Heart left ventricle (tissue), 16 donors: ENCODE measurements at regions not wholly inside any gene's neighbourhood (a gene's known extent, or its start where the extent isn't known, plus 50 kb on each side); places are given as distances from the start of the nearest gene placed in this dataset.

Experiments used
- ATAC-seq, 4 donors: fragments of 200-7000 bp; cut with Tn5 transposase; one replicate each; pipeline ENCODE4 v1.9.1; 2020 to 2022; ENCODE audit warnings: moderate library complexity in 4 of 4, mild to moderate bottlenecking in 3 of 4, moderate number of reproducible peaks in 1 of 4
- DNase-seq, 5 donors: peaks; one replicate each; pipeline ENCODE4 v3.0.0-alpha.2; 2020
- H3K27ac ChIP-seq, 12 donors: fragments of 200-600 bp; sonication (generic) in 4 of 12; one replicate each; pipeline versions ENCODE4 v1.5.0 to v1.8.0; 2016 to 2022; ENCODE audit warnings: mild to moderate bottlenecking in 2 of 12
- H3K27me3 ChIP-seq, 9 donors: fragments of 200-600 bp; sonication (generic) in 2 of 9; one replicate each; pipeline versions ENCODE4 v1.5.1 to v1.8.0; 2016 to 2022; ENCODE audit warnings: mild to moderate bottlenecking in 3 of 9
- H3K36me3 ChIP-seq, 9 donors: fragments of 200-600 bp; sonication (generic) in 2 of 9; one replicate each; pipeline versions ENCODE4 v1.5.0 to v1.8.0; 2018 to 2022; ENCODE audit warnings: mild to moderate bottlenecking in 2 of 9
- H3K4me1 ChIP-seq, 12 donors: fragments of 200-600 bp; sonication (generic) in 4 of 12; one replicate each; pipeline versions ENCODE4 v1.5.0 to v1.8.0; 2016 to 2022; ENCODE audit warnings: mild to moderate bottlenecking in 3 of 12
- H3K4me3 ChIP-seq, 12 donors: fragments of 200-600 bp; sonication (generic) in 4 of 12; one replicate each; pipeline versions ENCODE4 v1.5.0 to v1.8.0; 2017 to 2022; ENCODE audit warnings: mild to moderate bottlenecking in 9 of 12, moderate library complexity in 4 of 12
- H3K9me3 ChIP-seq, 12 donors: fragments of 200-600 bp; sonication (generic) in 4 of 12; one replicate each; pipeline versions ENCODE4 v1.5.0 to v1.8.0; 2016 to 2022; ENCODE audit warnings: mild to moderate bottlenecking in 1 of 12
- POLR2A ChIP-seq, 2 donors: fragments of 450-650 bp; IDR thresholded peaks; one replicate each; pipeline ENCODE4 v1.6.1; 2017; ENCODE audit warnings: antibody characterized with exemption in 2 of 2, mild to moderate bottlenecking in 2 of 2, moderate library complexity in 2 of 2
- WGBS, 4 donors: extraction: QIAGEN DNeasy Blood & Tissue Kit in 2 of 4; methylation state at CpG; one replicate each; pipeline versions ENCODE4 v1.1.5 to v1.1.7; 2013 to 2018; 5-methylcytosine and 5-hydroxymethylcytosine counted together
- intact Hi-C, 10 donors: fragments of 100-400 bp; cut with DNase I; formaldehyde crosslinking; loops; one replicate each; pipeline versions ENCODE4 v1.11.1 to v1.14.2; 2022
- TF ChIP-seq, protein P1 (sequence below), 12 donors: fragments of 200-600 bp; sonication (generic) in 4 of 12; IDR thresholded peaks; one replicate each; pipeline versions ENCODE4 v1.5.0 to v1.8.0; 2018 to 2022; ENCODE audit warnings: antibody characterized with exemption in 12 of 12, mild to moderate bottlenecking in 5 of 12
- donor health status: ischemic (EF 13 %, LVEDD 7.1; RV severe dilation, severe dysfunction).
- donor health status: healthy with polysubstance abuse.
- donor health status: DM: no; HTN: yes; CAD: no.
- donor health status: DM: no; HTN: no; CAD: no.
- donor health status: ischemic (EF 25% LVEDD 6.9; RV normal size, moderate dysfunction).
- donor health status: ischemic (EF 25% LVEDD 5.7; RV mildly dilated, moderate dysfunction).
- donor health status: healthy.
- donor health status: DM: yes; HTN: yes; CAD: no.
- donor health status: ischemic (EF 35%, LVEDD 5.7; RV mildly dilated, moderate dysfunction).
- donor health status: nonischemic (EF 11% LVEDD 7.7; RV severe dilation, severe dysfunction).
- donor health status: DM: yes; HTN: yes; CAD: no.
- donor health status: PGD.
- donor health status: ischemic (EF 29% LVEDD 5.4; RV normal size, mild dysfunction).
- donor health status: nonischemic (EF 23%, LVEDD 6.1; RV moderate dilation, normal function).

DNA sequence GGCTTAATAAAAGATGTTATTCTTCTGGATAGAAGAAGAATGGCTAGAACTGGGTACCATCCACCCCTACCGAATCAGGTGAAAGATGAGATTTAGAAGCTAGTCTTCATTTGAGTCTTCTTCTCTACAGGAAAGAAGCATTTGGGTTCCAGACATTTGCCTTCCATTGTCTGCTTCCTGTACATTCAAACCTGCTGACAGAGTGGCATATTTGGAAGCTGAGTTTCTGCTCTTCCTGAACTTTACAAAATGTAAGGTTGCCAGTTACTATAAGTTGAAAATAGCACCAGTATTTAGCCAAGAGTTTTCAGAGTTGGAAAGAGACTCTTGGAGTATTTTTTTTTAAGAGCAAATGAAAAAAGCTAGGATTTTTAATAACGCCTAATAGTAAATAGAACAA lies 525.4 kb upstream of the TLE4 start:
- ATAC-seq (no peak), DNase-seq (no peak)
- no peaks in the 10 kb centered on the region for H3K36me3 ChIP-seq
- H3K4me1 ChIP-seq, result no peaks in the 10 kb centered on the region
- H3K27ac ChIP-seq, result no peak overlapping the region
- no peaks in the 10 kb centered on the region for H3K27me3 ChIP-seq
- 86 to 94% (median 89%) methylated on average over 2 of the region's 2 CpGs for WGBS, 4 donors
- intact Hi-C loops, result no loop called here
- TF ChIP-seq, protein P1, sequence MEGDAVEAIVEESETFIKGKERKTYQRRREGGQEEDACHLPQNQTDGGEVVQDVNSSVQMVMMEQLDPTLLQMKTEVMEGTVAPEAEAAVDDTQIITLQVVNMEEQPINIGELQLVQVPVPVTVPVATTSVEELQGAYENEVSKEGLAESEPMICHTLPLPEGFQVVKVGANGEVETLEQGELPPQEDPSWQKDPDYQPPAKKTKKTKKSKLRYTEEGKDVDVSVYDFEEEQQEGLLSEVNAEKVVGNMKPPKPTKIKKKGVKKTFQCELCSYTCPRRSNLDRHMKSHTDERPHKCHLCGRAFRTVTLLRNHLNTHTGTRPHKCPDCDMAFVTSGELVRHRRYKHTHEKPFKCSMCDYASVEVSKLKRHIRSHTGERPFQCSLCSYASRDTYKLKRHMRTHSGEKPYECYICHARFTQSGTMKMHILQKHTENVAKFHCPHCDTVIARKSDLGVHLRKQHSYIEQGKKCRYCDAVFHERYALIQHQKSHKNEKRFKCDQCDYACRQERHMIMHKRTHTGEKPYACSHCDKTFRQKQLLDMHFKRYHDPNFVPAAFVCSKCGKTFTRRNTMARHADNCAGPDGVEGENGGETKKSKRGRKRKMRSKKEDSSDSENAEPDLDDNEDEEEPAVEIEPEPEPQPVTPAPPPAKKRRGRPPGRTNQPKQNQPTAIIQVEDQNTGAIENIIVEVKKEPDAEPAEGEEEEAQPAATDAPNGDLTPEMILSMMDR (IDR thresholded peaks at IDR 0.05), result no peak
- TF ChIP-seq POLR2A (IDR thresholded peaks at IDR 0.05), result no peak
- H3K9me3 ChIP-seq, result no peaks in the 10 kb centered on the region
- no peak overlapping the region for H3K4me3 ChIP-seq

DNA sequence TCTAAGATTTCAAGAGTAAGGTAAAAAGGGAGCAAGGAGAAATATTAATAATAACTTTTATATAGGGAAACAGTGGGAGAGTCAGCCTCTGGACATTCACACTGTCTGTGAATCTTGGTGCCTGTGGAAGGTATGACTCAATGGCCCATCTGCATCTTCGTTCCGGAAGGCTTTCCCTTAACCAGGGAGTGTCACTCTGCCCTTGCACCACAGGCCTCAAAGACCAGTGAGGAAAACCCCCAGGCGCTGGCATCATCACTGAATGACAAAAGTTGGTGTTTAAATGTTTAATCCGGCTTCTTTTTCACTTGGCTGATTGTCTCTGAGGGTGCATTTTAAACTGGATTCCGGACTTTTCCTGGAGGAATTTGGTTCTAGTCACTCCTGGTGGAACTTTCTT lies 522.4 kb upstream of the TLE4 start:
- H3K36me3 ChIP-seq, result no peaks in the 10 kb centered on the region
- no peaks in the 10 kb centered on the region for H3K9me3 ChIP-seq
- DNase-seq, result no peak
- no peak overlapping the region for H3K4me3 ChIP-seq
- 68 to 89% (median 79%) methylated on average over 5 of the region's 5 CpGs for WGBS, 4 donors
- ATAC-seq, result no peak
- TF ChIP-seq, protein P1 (IDR thresholded peaks at IDR 0.05), result no peak
- no peak for TF ChIP-seq POLR2A (IDR thresholded peaks at IDR 0.05)
- H3K4me1 ChIP-seq, result no peaks in the 10 kb centered on the region
- H3K27ac ChIP-seq, result no peak overlapping the region
- no peaks in the 10 kb centered on the region for H3K27me3 ChIP-seq
- intact Hi-C loops, result no loop called here

DNA sequence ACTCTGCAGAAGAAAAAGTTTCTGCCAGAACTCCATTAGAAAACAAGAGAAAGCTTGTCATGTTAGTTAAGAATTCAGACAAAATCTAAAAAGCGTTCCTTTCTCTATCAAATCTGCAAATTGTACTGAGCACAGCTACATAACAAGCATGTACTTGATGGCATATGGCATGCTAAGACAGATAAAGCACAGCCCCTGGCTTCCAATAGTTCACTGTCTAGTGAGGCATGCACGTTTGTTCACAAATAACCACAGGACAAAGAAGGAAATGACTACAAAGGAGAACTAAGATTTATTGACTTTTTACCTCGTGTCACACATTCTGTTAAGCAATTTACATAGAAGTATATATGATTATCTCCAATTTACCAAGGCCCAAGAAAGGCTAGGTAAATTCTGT lies 518.2 kb upstream of the TLE4 start:
- Histone ChIP-seq H3K27me3 (no peaks in the 10 kb centered on the region), H3K27ac (no peak overlapping the region), H3K4me1 (no peaks in the 10 kb centered on the region), H3K9me3 (peaks cover 0 to under 1% (median 0%) of the 10 kb centered on the region in 12 donors), H3K36me3 (no peaks in the 10 kb centered on the region), H3K4me3 (no peak overlapping the region)
- intact Hi-C loops, result no loop called here
- TF ChIP-seq, protein P1 (IDR thresholded peaks at IDR 0.05), result no peak
- no peak for TF ChIP-seq POLR2A (IDR thresholded peaks at IDR 0.05)
- 41 to 52% (median 45%) methylated on average over 3 of the region's 3 CpGs for WGBS, 4 donors
- ATAC-seq (no peak), DNase-seq (no peak)

DNA sequence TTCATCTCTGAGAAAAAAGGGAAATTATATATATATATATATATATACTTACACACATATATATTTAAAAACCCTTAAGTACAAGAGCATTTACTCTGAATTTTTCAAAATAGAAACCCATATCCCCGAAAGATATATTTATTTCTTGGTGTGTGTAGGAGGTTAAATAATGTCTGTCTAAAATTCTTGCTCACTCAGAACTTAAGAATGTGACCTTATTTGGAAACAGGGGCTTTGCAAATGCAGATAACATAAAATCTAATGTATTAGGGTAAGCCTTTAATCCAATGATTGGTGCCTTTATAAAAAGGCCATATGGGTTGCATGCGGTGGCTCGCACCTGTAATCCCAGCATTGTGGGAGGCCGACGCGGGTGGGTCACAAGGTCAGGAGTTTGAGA lies 517.3 kb upstream of the TLE4 start:
- peaks cover 0 to 6% (median 0%) of the 10 kb centered on the region in 12 donors for H3K9me3 ChIP-seq
- no peaks in the 10 kb centered on the region for H3K4me1 ChIP-seq
- no peaks in the 10 kb centered on the region for H3K36me3 ChIP-seq
- H3K27me3 ChIP-seq, result no peaks in the 10 kb centered on the region
- ATAC-seq, result no peak
- TF ChIP-seq, protein P1 (IDR thresholded peaks at IDR 0.05), result no peak
- no peak for TF ChIP-seq POLR2A (IDR thresholded peaks at IDR 0.05)
- intact Hi-C loops, result no loop called here
- WGBS, 4 donors, result 87 to 90% (median 87%) methylated on average over 6 of the region's 6 CpGs
- no peak overlapping the region for H3K27ac ChIP-seq
- DNase-seq, result no peak
- no peak overlapping the region for H3K4me3 ChIP-seq
